ENCODE measurements at regions not wholly inside any gene's neighbourhood (a gene's known extent, or its start where the extent isn't known, plus 50 kb on each side); places are given as distances from the start of the nearest gene placed in this dataset.
"Not testable (repeated sequence)": the region's sequence is repeated elsewhere in the genome, so short reads cannot be mapped to it uniquely, and the experiment has no call there.

GRCh38 chr6:50962213-50962759 is 143.6 kb downstream of the TFAP2B start:
- no peak for DNase-seq

- DNase-seq = no peak
Observed at GRCh38 chr6:50963952-50964351, 145.3 kb downstream of the TFAP2B start.

- no peak for DNase-seq
Observed at GRCh38 chr6:50965495-50965894, 146.8 kb downstream of the TFAP2B start.

GRCh38 chr6:50966532-50966931 is 147.9 kb downstream of the TFAP2B start:
- DNase-seq = no peak

- DNase-seq = no peak
Observed at GRCh38 chr6:50966986-50967385, 148.3 kb downstream of the TFAP2B start.

- not testable (repeated sequence) for DNase-seq
Observed at GRCh38 chr6:50968246-50968645, 149.6 kb downstream of the TFAP2B start.

- no peak for DNase-seq
Observed at GRCh38 chr6:50970908-50971307, 152.2 kb downstream of the TFAP2B start.

- DNase-seq = no peak
Observed at GRCh38 chr6:50973464-50973863, 154.8 kb downstream of the TFAP2B start.

GRCh38 chr6:50974319-50974718 is 155.6 kb downstream of the TFAP2B start:
- DNase-seq = no peak

- DNase-seq = no peak
Observed at GRCh38 chr6:50975216-50975615, 156.5 kb downstream of the TFAP2B start.

GRCh38 chr6:50976907-50977306 is 158.2 kb downstream of the TFAP2B start:
- DNase-seq = no peak

- DNase-seq = no peak
Observed at GRCh38 chr6:50977796-50978195, 159.1 kb downstream of the TFAP2B start.

GRCh38 chr6:50978380-50979170 is 159.9 kb downstream of the TFAP2B start:
- DNase-seq = no peak

GRCh38 chr6:50979171-50979525 is 160.5 kb downstream of the TFAP2B start:
- DNase-seq = no peak

GRCh38 chr6:50984135-50984534 is 165.5 kb downstream of the TFAP2B start:
- no peak for DNase-seq

- DNase-seq = no peak
Observed at GRCh38 chr6:50986319-50986718, 167.6 kb downstream of the TFAP2B start.

- DNase-seq = no peak
Observed at GRCh38 chr6:50989123-50989522, 170.5 kb downstream of the TFAP2B start.

GRCh38 chr6:50990750-50991446 is 172.2 kb downstream of the TFAP2B start:
- DNase-seq = no peak

- DNase-seq = no peak
Observed at GRCh38 chr6:50992232-50992631, 173.6 kb downstream of the TFAP2B start.

GRCh38 chr6:50992704-50993625 is 174.3 kb downstream of the TFAP2B start:
- DNase-seq = no peak

GRCh38 chr6:50993941-50994720 is 175.5 kb downstream of the TFAP2B start:
- DNase-seq = no peak

GRCh38 chr6:50995036-50995435 is 176.4 kb downstream of the TFAP2B start:
- DNase-seq = no peak

Data from COR-L47 (cell line).